ENCODE measurements at regions not wholly inside any gene's neighbourhood (a gene's known extent, or its start where the extent isn't known, plus 50 kb on each side); places are given as distances from the start of the nearest gene placed in this dataset.

GRCh38 chr14:106507354-106507753 is 981.0 kb downstream of the TMEM121 start:
- no peak overlapping the region for H2AFZ ChIP-seq (ENCODE audit: low read length)

More at GRCh38 chr14:106507354-106507753, 981.0 kb downstream of the TMEM121 start:
- Histone ChIP-seq H3K4ac (replicated peaks; ENCODE audit: insufficient read length, low read depth, low read length) (no peak overlapping the region), H4K20me1 (replicated peaks in 1 of 2; ENCODE audit: control insufficient read depth in 1 of 2, insufficient read depth in 2 of 2, low read length in 2 of 2) (no peaks in the 10 kb centered on the region), H3K79me2 (ENCODE audit: control insufficient read depth in 1 of 2, insufficient read depth in 2 of 2, low read length in 2 of 2) (no peaks in the 10 kb centered on the region), H2BK20ac (ENCODE audit: low read length) (no peak overlapping the region), H3K56ac (replicated peaks; ENCODE audit: insufficient read length, low read depth, low read length) (no peak overlapping the region), H3K79me1 (ENCODE audit: low read depth, low read length) (no peaks in the 10 kb centered on the region), H3K23me2 (ENCODE audit: low read depth, low read length) (no peaks in the 10 kb centered on the region), H3K9ac (replicated peaks in 1 of 4; ENCODE audit: extremely low read depth in 1 of 4, low read depth in 3 of 4, low read length in 3 of 4) (no peak overlapping the region), H3K27me3 (replicated peaks in 1 of 4; ENCODE audit: control insufficient read depth in 3 of 4, extremely low read depth in 1 of 4, insufficient read depth in 3 of 4, low read length in 3 of 4) (no peaks in the 10 kb centered on the region), H3K4me1 (replicated peaks in 1 of 4; ENCODE audit: control insufficient read depth in 3 of 4, insufficient read depth in 4 of 4, low read length in 3 of 4) (no peaks in the 10 kb centered on the region), H2BK12ac (ENCODE audit: low read depth, low read length) (no peak overlapping the region), H3K27ac (ENCODE audit: low read depth, low read length) (no peak overlapping the region), H3K9me3 (ENCODE audit: insufficient read depth in 2 of 2, low read depth in 1 of 2, low read length in 1 of 2) (peaks cover 70 to 97% of the 10 kb centered on the region in 2 experiments), H2BK5ac (ENCODE audit: low read depth, low read length) (no peak overlapping the region), H2AK5ac (ENCODE audit: low read depth, low read length) (no peak overlapping the region), H4K8ac (ENCODE audit: extremely low read depth, insufficient read depth, low read length) (no peak overlapping the region), H3K36me3 (ENCODE audit: control insufficient read depth in 2 of 4, insufficient read depth in 4 of 4, low read length in 3 of 4) (no peaks in the 10 kb centered on the region), H3K18ac (ENCODE audit: extremely low read depth, low read length) (no peak overlapping the region), H2BK15ac (ENCODE audit: low read length) (no peak overlapping the region), H4K91ac (replicated peaks; ENCODE audit: insufficient read length, low read length) (no peak overlapping the region), H3K23ac (ENCODE audit: insufficient read length) (no peak overlapping the region), H4K5ac (ENCODE audit: insufficient read length, low read depth, low read length) (no peak overlapping the region), H3K4me3 (ENCODE audit: extremely low read depth in 1 of 4, insufficient read depth in 2 of 4, low read depth in 3 of 4, low read length in 4 of 4) (no peak overlapping the region), H3K14ac (ENCODE audit: insufficient read length) (no peak overlapping the region), H3K4me2 (ENCODE audit: insufficient read depth in 1 of 2, low read depth in 2 of 2, low read length in 2 of 2) (no peak overlapping the region), H2BK120ac (replicated peaks; ENCODE audit: low read depth, low read length) (no peak overlapping the region)
- FAIRE-seq (no peak), DNase-seq (ENCODE audit: low read depth in 1 of 2, low spot score in 2 of 2) (no peak)
- ChIA-PET POLR2A (ENCODE audit: partially characterized antibody) (no interaction called here), CTCF (ENCODE audit: partially characterized antibody) (interaction anchor here (1.7 kb wide), 1 partner anchor 19 kb away, joined by 5 read pairs; no protein-coding TSS in a partner anchor)
- TF ChIP-seq, protein P1, sequence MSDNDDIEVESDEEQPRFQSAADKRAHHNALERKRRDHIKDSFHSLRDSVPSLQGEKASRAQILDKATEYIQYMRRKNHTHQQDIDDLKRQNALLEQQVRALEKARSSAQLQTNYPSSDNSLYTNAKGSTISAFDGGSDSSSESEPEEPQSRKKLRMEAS (IDR thresholded peaks at IDR 0.05) = no peak
- TF ChIP-seq RFX5 (IDR thresholded peaks at IDR 0.05; ENCODE audit: borderline replicate concordance, low read depth, low read length) (no peak), EP300 (IDR thresholded peaks at IDR 0.05; ENCODE audit: borderline replicate concordance in 1 of 2, low read depth in 2 of 2, low read length in 2 of 2) (no peak)
- WGBS, 2 experiments (ENCODE audit: extremely low coverage in 1 of 2, insufficient coverage in 1 of 2, insufficient read length in 1 of 2, insufficient replicate concordance in 2 of 2, low coverage in 1 of 2, low lambda C conversion rate in 2 of 2, missing lambda C conversion rate in 1 of 2) = 76% methylated on average over 3 of the region's 3 CpGs; no CpG with 5 or more reads in 1 of the 2 experiments

Data from H1 (cell line).